ENCODE measurements at regions not wholly inside any gene's neighbourhood (a gene's known extent, or its start where the extent isn't known, plus 50 kb on each side); places are given as distances from the start of the nearest gene placed in this dataset.

GRCh38 chr4:126057371-126057770 is 742.6 kb downstream of the FAT4 start:
- no peak overlapping the region for H3K27ac ChIP-seq
- TF ChIP-seq ZFX (IDR thresholded peaks at IDR 0.05; ENCODE audit: borderline replicate concordance) (no peak), CTCF (IDR thresholded peaks at IDR 0.05) (no peak)

DNA sequence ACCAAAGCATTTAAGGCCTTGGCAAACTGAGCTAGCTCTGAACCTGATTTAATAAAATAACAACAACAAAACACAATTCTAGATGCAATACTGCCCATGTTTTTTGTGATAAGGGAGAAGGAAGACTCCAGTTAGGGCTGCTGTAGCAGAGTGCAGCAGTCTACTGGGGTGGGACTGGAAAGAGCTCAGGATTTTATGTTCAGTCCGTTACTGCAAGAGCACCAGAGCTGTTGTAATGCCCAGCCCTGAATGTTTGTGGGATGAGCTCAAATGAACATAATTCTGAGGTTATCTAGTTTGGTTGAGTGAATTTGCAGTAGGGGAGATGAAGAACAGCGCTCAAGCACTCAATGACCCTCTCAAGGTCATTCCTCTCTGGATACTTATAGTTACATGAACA is 743.8 kb downstream of the FAT4 start:
- TF ChIP-seq CTCF (IDR thresholded peaks at IDR 0.05) (no peak), ZFX (IDR thresholded peaks at IDR 0.05; ENCODE audit: borderline replicate concordance) (no peak)
- no peak overlapping the region for H3K27ac ChIP-seq

DNA sequence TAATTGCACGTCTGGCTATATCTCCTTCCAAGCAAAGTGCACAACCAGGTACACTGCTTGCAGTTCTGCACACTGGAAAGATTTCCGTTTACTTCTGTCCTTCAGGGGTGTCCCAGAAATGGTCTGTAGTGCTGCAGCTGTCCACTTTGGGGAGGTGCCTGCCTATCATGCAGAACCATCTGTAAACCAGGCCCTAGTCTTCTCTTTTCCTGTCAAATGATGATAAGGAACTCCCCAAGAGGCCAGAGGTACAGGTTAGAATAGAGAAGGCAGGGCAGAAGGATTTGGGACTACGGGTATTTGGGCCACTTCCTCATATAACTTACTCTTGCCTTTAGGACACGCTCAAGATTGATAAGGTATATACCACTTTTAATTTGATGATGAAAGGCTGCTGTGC is 746.9 kb downstream of the FAT4 start:
- no peak overlapping the region for H3K27ac ChIP-seq
- no peak for TF ChIP-seq ZFX (IDR thresholded peaks at IDR 0.05; ENCODE audit: borderline replicate concordance)
- no peak for TF ChIP-seq CTCF (IDR thresholded peaks at IDR 0.05)

- H3K27ac ChIP-seq, result no peak overlapping the region
- no peak for TF ChIP-seq ZFX (IDR thresholded peaks at IDR 0.05; ENCODE audit: borderline replicate concordance)
- no peak for TF ChIP-seq CTCF (IDR thresholded peaks at IDR 0.05)
These were observed 750.3 kb downstream of the FAT4 start for GRCh38 chr4:126065016-126065415.

DNA sequence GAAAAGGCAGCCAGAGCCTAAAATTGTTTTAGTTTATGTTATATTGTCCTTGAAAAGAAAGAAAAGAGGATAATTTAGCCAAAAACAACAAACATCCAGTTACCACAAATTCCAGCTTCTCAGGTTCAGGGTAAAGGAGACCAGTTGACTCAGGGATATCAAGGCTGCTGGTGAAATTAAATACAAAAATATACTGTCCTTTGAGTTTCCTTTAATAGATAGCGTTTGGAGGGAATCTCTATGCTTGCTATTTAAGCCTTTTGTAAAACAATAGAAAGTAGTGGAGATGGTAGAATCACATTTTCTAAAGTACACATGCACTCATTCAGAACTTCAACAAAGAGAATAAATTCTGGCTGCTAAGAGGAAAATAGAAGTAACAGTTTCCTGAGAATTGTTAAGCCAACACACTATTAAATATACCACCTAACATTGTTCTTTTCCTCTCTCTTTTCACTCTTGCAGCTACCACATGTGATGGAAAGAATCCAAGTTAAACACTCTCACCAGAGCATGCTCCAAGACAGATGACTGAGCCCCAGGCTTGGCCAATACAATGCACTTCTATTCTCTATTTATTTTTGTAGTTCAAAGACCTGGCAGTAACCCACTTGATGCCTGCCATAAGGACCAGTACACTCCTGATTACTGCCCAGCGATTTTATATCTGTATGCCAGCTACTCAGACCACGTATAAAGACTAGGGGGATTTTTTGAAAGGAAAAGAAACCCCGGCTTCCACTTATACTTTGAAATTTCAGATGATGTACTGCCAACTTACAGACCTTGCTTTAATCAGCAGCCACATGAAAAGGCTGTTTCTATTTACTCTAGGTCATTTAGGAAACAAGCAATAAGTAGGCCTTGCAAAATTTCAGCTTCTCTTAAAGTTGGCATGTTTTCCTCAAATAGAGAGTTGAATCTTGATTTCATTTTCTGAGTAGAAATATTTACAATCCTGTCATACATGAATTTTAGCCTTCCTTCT is 756.9 kb downstream of the FAT4 start:
- TF ChIP-seq CTCF (IDR thresholded peaks at IDR 0.05), result no peak
- no peak for TF ChIP-seq ZFX (IDR thresholded peaks at IDR 0.05; ENCODE audit: borderline replicate concordance)
- H3K27ac ChIP-seq, result no peak overlapping the region

- no peak overlapping the region for H3K27ac ChIP-seq
- TF ChIP-seq ZFX (IDR thresholded peaks at IDR 0.05; ENCODE audit: borderline replicate concordance) (no peak), CTCF (IDR thresholded peaks at IDR 0.05) (no peak)
These were observed 766.6 kb downstream of the FAT4 start for GRCh38 chr4:126081336-126081735.

DNA sequence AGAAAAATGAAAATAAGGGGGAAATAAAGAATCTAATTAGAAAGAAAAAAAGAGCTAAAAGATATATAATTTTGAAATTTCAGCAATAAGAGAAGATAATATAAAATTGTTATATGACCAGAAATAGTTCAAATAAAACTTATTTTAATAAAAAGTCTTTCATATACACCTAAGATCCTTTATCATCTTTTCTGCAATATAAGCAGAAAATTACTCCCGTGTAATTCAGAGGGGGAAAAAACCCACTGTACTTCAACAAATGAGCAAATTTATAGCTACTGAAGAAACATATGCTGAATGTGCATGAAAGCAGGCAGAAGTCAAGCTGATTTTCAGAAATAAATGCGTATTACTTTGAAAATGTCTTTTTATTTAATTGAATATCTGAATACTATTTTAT is 771.3 kb downstream of the FAT4 start:
- H3K27ac ChIP-seq, result no peak overlapping the region
- no peak for TF ChIP-seq ZFX (IDR thresholded peaks at IDR 0.05; ENCODE audit: borderline replicate concordance)
- TF ChIP-seq CTCF (IDR thresholded peaks at IDR 0.05), result no peak

All from 22Rv1 (cell line).